HG03469 (cell line): ENCODE measurements at regions not wholly inside any gene's neighbourhood (a gene's known extent, or its start where the extent isn't known, plus 50 kb on each side); places are given as distances from the start of the nearest gene placed in this dataset.

ENCODE experiments used
- ATAC-seq: cut with Tn5 transposase; IDR thresholded peaks from one replicate; pipeline ENCODE4 v1.9.1; 2021; ENCODE audit warnings: mild to moderate bottlenecking, moderate library complexity, moderate number of reproducible peaks; ENCODE audit not compliant: unreplicated experiment

DNA sequence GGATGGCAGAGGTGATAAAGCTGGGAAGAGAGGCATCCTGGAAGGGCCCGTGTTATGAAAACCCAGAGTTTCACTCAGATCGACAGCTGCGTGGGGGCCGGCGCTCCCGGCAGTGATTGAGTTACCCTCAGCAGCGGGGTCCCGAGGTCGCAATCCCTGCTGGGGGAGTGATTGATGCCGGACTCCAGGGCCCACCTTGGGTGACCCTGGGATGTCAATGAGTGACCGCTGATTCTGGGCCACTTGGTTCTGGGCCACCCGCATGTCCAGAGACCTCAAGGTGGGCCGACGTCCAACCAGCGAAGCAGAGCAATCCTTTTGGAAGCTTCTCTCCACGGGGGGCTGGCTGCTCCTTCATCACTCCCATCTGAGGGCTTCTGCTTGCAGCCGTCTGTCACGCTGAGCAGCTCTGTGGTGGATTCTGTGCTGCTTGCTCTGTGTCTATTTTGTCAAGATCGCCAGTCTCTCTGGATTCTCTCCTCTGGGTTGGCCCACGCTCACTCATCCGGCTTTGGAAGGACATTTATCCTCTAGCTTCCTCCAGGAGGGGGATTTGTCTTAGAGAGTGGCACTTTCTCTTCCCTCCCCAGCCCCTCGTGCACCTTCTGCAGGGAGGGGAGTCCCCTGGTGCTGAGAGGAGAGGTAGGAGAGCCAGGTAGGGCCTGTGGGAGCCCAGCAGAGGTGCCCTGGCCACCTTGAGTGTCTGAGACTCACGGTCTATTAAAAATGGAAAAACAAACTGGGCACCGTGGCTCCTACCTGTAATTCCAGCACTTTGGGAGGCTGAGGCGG is 110.9 kb upstream of the C1orf174 start:
- no peak for ATAC-seq

- ATAC-seq, result no peak
Observed at GRCh38 chr1:4016351-4017130, 116.5 kb upstream of the C1orf174 start.

- no peak for ATAC-seq
Observed at GRCh38 chr1:4017636-4018365, 117.7 kb upstream of the C1orf174 start.

DNA sequence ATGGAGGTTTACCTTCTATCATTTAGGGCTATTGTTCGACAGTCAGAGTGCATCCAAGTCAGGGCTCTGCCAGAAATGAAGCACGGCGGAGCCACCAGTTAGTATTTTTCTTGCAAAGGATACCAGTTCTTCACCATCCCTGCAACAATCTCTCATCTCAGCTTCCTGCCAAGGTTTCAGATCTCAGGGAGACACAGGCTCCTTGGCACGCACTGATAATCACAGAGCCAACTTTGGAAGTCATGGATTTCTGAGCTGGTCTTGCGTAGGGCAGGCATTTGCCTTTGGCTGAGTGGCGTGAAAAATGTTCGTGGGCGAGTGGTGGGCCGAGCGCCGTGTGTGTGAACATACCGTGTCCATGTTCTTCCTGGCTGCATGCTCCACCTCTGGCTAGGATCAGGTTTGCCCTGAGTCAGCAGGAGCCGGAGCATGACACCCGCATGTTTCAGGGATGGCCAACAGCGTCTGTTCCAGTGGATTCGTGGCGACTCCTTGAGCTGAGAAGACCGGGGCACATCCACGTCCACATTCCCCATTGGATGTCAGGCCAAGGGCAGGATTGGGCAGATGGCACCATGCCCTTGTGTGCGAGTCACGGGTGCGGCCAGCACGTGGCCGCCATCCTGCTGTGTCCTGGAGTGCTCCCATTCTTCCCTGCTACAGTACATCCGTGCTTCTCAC is 118.5 kb upstream of the C1orf174 start:
- no peak for ATAC-seq

DNA sequence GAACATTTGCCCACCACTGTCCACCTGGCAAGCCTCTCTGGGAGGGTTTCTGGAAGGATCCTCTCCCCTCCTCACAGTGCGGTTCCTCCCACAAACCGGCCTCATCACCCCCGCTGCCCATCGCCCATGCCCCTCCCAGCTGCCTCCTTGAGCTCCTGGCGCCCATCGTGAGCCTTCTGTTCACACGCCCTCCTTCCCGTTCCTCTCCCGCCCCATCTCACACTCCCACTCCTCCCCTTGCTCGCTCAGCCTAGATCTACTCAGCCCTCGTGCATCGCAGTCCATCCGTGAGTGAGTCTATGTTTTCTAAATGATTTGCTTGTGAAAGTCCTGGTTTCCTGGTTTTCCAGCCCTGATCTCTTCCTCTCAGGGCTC is 119.1 kb upstream of the C1orf174 start:
- ATAC-seq, result no peak

DNA sequence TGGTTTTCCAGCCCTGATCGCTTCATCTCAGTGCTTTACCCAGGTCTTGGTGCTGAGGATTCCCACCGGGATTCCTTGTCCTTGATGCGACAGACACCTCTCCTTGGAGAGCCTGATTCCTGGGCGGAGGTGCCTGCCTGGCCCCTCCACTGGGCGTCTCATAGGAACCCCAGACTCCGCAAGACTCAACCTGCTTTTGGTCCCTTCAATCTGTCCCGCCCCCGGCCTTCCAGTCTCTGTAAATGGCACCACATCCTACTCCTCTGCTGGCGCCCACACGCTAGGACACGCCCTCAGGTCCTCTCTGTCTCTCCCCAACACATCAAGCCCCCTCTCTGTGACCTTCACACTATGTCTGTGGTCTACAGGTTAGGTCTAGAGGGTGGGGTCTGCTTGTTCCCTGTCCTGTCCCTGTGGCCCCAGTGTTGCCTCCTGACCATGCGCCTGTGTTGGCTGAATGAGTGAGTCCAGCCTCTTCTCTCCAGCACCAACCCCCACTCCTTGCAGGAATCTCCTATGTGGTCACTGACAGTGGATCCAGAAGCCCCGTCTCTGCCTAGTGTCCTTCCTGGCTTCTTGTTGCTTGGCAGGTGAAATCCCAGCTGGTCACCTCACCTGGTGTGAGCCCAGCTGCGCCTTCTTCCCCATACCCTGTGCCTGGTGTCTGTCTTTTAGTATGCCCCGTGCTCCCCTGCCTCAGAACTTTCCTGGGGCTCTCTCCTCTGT is 119.7 kb upstream of the C1orf174 start:
- ATAC-seq, result no peak

DNA sequence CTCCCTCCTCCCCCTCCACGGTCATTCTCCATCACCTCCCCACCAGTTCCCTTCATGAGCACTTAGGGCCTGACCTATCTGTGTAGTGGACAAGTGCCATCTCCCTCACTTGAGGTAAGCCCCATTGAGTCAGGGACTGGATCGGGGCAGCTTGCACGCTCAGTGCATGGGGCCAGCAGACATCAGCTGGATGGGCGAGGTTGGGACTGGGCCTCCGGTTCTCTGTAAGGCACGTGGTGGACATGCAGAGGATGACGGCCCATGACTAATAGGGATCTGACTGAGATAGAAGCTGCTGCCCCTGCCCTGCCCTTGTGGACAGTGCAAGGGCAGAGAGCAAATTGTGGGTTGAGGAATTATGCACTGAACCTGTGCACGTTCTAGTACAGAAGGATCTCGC is 120.4 kb upstream of the C1orf174 start:
- ATAC-seq, result no peak

DNA sequence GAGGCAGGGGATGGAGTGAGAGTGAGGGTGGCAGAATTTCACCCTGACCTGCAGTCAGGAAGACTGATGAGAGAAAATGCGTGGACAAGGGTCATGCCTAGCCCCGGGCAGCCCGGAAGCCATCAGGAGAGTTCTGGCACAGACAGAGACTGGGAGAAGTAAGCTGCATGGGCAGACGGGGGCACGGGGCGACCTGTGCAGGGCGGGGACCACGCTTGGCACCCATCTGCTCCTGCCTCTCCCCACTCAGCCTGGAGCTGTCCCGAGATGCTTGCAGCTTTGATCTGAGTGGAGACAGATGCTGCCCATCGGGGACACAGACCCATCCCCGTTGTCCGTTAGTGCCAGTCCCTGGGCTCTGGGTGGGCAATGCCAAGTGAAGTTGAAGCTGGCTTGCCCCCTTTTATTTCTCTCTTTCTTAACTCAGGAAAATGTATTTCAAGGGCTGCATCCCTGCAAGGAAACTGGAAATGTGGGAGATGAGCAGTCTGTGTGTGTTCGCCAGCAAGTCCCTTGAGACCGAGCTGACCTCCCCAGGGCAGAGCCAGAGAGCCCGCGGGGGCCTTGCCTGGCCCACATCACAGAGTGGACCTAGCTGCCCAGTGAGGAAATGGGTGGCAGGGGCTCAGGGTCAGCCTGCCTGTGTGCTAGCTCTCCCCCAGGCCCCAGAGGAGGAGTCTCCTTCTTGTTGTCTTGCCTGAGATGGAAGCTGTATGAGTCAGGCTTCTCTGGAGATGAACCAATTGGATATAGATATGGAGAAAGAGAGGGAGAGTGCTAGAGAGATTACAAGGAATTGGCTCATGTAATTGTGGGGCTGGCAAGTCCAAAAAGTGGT is 121.3 kb upstream of the C1orf174 start:
- no peak for ATAC-seq

- no peak for ATAC-seq
Observed at GRCh38 chr1:4021974-4022268, 121.8 kb upstream of the C1orf174 start.

DNA sequence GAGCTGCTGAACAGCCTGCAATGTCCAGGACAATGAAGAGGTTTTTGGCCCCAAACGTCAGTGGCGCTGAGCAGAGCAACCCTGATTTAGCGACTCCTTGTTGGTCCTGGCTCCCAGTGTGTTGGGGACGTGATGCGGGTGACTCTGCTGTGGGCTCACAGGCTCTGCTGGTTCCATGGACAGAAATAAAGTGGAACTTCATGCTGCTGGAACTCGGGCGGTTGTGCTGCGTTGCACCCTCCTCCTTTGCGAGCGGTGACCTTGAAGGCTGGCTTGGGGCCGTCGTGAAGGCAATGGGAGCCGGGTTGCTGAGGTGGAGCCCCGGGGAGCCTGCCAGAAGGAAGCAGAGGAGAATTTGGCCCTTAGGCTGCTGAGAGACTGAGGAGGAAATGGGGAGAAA is 122.6 kb upstream of the C1orf174 start:
- ATAC-seq, result no peak

GRCh38 chr1:4023678-4024077 is 123.6 kb upstream of the C1orf174 start:
- no peak for ATAC-seq

DNA sequence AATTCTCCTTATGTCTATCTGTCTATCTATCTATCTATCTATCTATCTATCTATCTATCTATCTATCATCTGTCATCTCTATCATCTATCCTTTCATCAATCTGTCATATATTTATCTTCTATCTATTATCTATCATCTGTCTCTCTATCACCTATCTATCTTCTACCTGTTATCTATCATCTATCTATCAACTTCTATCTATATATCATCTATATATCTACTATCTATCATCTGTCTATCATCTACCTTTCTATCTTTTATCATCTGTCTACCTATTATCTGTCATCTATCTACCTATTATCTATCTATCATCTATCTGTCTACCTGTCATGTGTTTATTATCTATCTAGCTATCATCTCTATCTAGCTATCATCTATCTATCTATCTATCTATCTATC is 124.7 kb upstream of the C1orf174 start:
- ATAC-seq, result no peak

DNA sequence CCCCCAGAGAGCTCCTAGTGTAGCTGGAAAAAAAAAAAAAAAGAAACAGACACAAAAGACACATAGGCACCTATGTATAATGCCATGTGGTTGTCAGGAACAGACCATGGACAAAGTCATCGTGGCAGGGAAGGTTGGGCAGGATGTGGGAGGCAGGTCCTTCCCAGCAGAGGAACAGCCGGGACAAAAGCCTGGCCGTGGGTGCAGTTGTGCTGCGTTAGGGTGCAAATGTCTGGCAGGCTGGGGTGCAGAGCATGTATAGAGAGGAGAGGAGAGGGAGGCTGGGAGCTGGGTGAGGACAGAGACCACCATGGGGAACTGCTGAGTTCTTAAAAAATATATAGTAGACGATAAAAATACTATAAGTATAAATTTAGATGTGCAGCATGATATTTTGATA is 125.7 kb upstream of the C1orf174 start:
- no peak for ATAC-seq

DNA sequence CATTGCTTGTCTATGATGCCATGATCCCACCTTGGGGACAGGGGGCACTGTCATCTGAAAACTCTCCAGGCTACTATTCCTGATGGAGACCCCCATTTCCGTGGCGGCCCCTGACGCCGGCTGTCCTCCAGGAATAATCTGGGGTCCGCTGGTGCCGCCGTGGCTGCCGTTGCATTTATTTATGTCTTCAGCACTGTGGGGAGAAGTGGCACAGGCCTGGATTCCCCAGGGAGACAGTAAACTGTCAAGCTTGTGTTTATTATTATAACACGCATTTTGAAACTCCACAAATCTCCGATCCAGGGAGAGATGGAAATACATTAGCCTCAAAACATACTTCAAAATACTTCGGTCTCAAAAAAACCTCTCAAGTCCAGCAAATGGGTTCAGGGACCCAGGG is 126.9 kb upstream of the C1orf174 start:
- no peak for ATAC-seq

DNA sequence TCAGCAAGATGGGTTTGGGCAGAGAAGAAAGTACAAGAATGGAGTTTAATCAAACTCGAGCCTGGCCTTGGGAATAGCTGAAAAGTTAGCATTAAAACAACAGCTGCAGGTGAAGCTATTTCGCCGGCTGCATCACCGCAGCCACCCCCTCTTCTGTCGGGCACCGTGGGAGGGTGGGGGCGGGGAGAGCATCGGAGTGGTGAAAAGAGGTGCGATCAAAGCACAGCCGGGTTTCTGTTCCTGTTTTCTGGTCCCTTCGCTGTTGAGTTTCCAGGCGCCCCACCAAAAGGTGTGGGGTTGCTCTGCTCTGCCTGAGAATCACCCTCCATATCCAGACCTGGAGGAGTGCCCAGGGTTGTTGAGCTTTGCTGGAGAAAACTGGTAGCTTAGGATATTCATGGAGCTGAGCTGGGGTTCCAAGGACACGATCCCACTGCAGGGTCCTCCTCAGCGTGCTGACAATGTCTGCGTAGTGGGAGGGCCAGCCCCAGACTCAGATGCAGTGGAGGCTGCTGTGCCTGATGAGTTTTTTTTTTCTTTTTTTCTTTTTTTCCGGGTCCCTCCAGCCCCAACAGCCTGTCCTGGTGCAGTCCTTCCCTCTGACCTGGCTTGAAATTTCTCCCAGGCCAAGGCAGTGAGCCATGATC is 127.5 kb upstream of the C1orf174 start:
- ATAC-seq, result no peak

DNA sequence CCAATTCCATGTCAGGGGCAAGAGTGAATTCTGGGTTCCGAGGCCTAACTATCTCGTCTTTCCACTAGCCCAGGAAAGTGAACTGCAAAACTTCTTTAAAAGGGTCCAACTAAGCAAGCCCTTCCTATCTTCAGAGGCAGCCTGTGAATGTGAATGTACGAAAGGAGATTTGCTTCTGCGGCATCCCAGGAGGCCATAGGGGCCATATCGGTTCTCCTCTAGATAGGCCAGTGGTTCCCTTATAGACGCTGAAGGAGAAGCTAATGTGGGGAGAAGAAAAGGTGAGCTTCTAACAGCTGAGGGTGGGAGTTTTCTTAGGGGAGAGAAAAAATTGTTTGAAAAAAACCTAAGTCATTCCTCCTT is 128.0 kb upstream of the C1orf174 start:
- no peak for ATAC-seq

- ATAC-seq, result no peak
Observed at GRCh38 chr1:4029376-4029775, 129.3 kb upstream of the C1orf174 start.

GRCh38 chr1:4032571-4032970 is 132.5 kb upstream of the C1orf174 start:
- no peak for ATAC-seq

DNA sequence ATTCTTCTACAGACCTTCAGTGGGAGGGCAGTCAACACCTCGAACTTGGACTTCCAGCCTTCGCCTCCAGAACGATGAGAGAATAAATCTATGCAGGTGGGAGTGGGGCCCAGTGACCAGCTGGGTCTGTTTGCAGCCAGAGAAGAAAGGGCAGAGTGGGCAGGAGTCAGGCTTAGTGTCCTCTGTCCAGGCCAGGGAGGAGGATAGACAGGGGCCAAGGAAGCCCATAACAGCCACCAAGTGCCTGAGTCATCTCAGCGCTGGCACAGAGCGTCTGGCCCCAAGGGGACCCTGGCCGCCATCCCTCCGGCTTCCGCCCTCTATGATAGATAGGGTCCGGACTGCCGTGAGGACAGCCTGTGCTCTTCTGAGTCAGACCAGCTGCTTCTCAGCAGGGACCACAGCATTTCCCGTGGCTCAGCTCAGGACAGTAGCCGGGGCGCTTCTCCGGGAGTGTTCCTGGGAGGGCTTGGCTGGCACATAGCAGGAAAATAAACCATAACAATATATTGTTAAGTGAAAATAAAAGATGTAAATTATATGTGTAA is 133.1 kb upstream of the C1orf174 start:
- ATAC-seq, result no peak
